Memory B cell (primary cell): ENCODE measurements at regions not wholly inside any gene's neighbourhood (a gene's known extent, or its start where the extent isn't known, plus 50 kb on each side); places are given as distances from the start of the nearest gene placed in this dataset.
A peak's percentile ranks its signal among the peaks of the same experiment; 100 is the strongest.
"Not testable (repeated sequence)": the region's sequence is repeated elsewhere in the genome, so short reads cannot be mapped to it uniquely, and the experiment has no call there.

Source experiments
- ATAC-seq: fragments of 150-1000 bp; cut with Tn5 transposase; 2 replicates; pipeline ENCODE4 v1.10.0; 2021; ENCODE audit warnings: low read depth, mild to moderate bottlenecking, moderate library complexity
- DNase-seq, 2 donors: peaks; one replicate each; pipeline ENCODE4 v3.0.0; 2022; ENCODE audit warnings: low spot score in 2 of 2
- H3K27ac Mint-ChIP-seq: one replicate; pipeline ENCODE4 v1.8.0; 2022; ENCODE audit warnings: mild to moderate bottlenecking, moderate library complexity, mixed read lengths
- H3K27me3 Mint-ChIP-seq: one replicate; pipeline ENCODE4 v1.8.0; 2022; ENCODE audit warnings: mixed read lengths
- H3K36me3 Mint-ChIP-seq: one replicate; pipeline ENCODE4 v1.8.0; 2022; ENCODE audit warnings: mild to moderate bottlenecking, mixed read lengths
- H3K4me1 Mint-ChIP-seq: one replicate; pipeline ENCODE4 v1.8.0; 2022; ENCODE audit warnings: mixed read lengths
- H3K4me3 Mint-ChIP-seq: one replicate; pipeline ENCODE4 v1.8.0; 2022; ENCODE audit warnings: mild to moderate bottlenecking, moderate library complexity, mixed read lengths
- H3K9me3 Mint-ChIP-seq: one replicate; pipeline ENCODE4 v1.8.0; 2022; ENCODE audit warnings: mixed read lengths

DNA sequence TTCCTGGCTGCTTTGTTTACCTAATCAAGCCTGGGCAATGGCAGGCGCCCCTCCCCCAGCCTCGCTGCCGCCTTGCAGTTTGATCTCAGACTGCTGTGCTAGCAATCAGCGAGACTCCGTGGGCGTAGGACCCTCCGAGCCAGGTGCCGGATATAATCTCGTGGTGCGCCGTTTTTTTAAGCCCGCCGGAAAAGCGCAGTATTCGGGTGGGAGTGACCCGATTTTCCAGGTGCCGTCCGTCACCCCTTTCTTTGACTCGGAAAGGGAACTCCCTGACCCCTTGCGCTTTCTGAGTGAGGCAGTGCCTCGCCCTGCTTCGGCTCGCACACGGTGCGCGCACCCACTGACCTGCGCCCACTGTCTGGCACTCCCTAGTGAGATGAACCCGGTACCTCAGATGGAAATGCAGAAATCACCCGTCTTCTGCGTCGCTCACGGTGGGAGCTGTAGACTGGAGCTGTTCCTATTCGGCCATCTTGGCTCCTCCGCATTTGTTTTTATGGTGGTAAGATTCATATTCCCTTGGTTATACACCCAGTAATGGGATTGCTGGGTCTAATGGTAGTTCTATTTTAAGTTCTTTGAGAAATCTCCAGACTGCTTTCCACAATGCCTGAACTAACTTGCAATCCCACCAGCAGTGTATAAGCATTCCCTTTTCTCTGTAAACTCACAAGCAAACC lies 652.1 kb upstream of the LRFN5 start:
- H3K27me3 Mint-ChIP-seq, H3K4me1 Mint-ChIP-seq, DNase-seq, H3K9me3 Mint-ChIP-seq, H3K27ac Mint-ChIP-seq, H3K36me3 Mint-ChIP-seq, ATAC-seq: not testable (repeated sequence)
- peak overlapping the region; percentile 37 for H3K4me3 Mint-ChIP-seq

DNA sequence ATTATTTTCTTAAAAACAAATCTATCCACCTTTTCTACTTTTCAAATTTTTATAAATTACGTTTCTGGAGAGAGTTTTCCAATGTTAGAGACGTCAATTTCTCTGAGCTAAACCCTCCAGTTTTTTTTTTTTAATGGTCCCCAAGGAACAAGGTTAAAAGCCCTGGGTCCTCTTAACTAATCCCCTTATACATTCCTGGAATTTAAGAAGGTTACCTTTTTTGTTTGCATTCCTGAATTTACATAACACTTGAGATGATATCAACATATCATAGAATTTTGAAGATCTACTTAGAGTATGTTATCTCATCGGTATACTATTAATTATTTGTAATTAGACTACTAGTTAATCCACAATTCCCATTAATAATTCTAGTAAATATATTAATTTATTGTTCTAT lies 662.2 kb upstream of the LRFN5 start:
- Mint-ChIP-seq H3K27me3 (no peaks in the 10 kb centered on the region), H3K9me3 (peaks cover 3% of the 10 kb centered on the region), H3K27ac (no peak overlapping the region), H3K36me3 (no peaks in the 10 kb centered on the region), H3K4me3 (no peak overlapping the region), H3K4me1 (no peaks in the 10 kb centered on the region)
- ATAC-seq (no peak), DNase-seq (no peak)

DNA sequence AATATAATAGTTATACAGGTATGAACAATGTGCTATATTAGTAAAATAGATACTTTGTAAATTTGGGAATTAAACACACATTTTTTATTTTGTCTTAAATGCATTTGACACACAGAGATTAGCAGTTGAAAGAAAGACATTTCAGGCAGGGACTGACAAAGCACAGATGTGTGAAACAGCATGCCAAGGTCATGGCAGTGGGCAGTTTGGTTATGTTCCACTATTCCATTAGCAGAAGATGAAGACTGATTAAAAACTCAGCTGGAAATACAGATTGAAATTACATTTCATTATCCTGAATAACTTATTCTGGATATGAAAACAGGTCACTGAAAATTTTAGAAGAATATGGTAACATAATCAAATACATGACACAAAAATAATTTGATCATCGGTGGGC lies 669.8 kb upstream of the LRFN5 start:
- no peak overlapping the region for H3K27ac Mint-ChIP-seq

DNA sequence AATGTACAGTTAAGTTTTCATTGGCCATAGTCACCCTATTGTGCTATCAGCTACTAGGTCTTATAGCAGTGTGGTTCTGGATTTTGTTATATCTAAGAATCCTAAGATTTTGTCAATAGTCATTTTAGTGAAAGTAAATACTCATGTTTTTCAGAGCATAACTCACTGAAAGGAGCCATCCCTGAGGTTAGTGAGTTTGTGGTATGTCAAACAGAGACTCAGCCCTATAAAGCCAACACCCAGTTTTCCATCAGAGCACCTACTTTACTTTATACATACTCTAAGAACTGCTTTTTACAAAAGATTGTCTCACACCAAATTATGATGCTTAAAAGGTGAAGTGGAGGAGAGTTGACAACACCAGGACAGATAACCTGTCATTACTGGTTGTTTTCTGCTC lies 686.3 kb upstream of the LRFN5 start:
- no peak for DNase-seq
- H3K4me1 Mint-ChIP-seq, result no peaks in the 10 kb centered on the region
- no peaks in the 10 kb centered on the region for H3K27me3 Mint-ChIP-seq
- H3K4me3 Mint-ChIP-seq, result no peak overlapping the region
- no peak overlapping the region for H3K27ac Mint-ChIP-seq
- H3K36me3 Mint-ChIP-seq, result no peaks in the 10 kb centered on the region
- H3K9me3 Mint-ChIP-seq, result no peaks in the 10 kb centered on the region
- no peak for ATAC-seq

More for the DNA sequence above, 669.8 kb upstream of the LRFN5 start:
- DNase-seq (no peak), ATAC-seq (no peak)
- H3K36me3 Mint-ChIP-seq, result no peaks in the 10 kb centered on the region
- no peaks in the 10 kb centered on the region for H3K4me1 Mint-ChIP-seq
- no peak overlapping the region for H3K4me3 Mint-ChIP-seq
- H3K9me3 Mint-ChIP-seq, result no peaks in the 10 kb centered on the region
- no peaks in the 10 kb centered on the region for H3K27me3 Mint-ChIP-seq

DNA sequence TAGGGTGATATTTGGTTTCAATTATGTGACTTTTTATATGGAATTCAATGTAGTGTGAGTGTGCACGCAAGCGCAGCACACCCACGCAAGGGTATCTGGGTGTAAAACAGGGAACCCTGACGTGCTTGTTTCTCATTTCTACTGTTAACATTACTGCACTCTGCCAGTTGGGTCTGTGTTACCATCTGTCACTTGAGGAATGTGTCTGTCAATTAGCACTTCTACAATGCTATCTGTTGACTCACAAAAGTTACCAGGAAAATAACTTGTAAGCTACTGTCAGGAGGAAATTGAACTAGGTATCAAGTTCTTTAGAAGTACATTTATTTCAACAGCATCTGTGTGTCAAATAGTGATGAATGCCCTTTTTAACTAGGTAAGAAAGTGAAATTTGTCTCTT lies 695.5 kb upstream of the LRFN5 start:
- DNase-seq, result no peak
- Mint-ChIP-seq H3K4me1 (no peaks in the 10 kb centered on the region), H3K27ac (no peak overlapping the region), H3K27me3 (no peaks in the 10 kb centered on the region), H3K9me3 (no peaks in the 10 kb centered on the region), H3K4me3 (no peak overlapping the region), H3K36me3 (no peaks in the 10 kb centered on the region)
- ATAC-seq, result no peak

DNA sequence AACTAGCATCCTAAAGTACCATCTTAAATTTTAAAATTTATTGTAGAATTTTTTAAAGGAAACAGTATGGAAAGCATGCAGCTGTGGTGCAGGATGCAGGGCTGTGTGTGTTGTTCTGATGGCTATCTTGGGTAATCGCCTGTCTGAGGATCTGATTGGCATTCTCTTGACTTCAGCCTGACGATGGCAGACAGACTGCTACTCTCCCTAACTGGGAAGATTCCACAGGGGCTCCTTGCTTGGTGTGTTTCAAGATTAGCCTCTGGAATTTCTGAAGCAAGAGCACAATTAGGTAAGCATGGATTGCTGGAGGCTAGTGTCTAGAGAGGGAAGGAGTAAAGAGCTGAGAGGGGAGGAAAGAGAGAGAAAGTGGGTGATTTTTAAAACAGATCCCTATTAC lies 696.8 kb upstream of the LRFN5 start:
- H3K9me3 Mint-ChIP-seq, result no peaks in the 10 kb centered on the region
- no peak overlapping the region for H3K4me3 Mint-ChIP-seq
- H3K4me1 Mint-ChIP-seq, result no peaks in the 10 kb centered on the region
- H3K36me3 Mint-ChIP-seq, result no peaks in the 10 kb centered on the region
- ATAC-seq (no peak), DNase-seq (no peak)
- H3K27me3 Mint-ChIP-seq, result no peaks in the 10 kb centered on the region
- no peak overlapping the region for H3K27ac Mint-ChIP-seq

DNA sequence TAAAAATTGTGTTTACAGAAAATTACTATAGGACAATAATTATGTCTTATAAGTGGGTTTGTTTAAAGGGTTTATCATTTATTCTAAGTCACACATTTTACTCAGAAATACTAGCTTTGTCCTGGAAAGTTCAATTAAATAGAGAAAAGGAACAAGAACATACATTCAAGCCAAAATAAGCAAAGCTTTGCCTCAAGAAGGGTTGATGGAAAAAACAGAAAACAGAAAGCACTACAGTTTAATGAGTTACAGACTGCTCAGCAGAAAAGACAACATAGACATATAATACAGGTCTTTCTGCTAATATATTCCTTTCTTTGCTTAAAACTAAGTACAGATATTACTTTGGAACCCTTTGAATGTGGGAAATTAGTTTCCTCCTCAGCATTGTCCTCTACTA lies 703.0 kb upstream of the LRFN5 start:
- Mint-ChIP-seq H3K27ac (no peak overlapping the region), H3K9me3 (peaks cover under 1% of the 10 kb centered on the region), H3K36me3 (no peaks in the 10 kb centered on the region)

DNA sequence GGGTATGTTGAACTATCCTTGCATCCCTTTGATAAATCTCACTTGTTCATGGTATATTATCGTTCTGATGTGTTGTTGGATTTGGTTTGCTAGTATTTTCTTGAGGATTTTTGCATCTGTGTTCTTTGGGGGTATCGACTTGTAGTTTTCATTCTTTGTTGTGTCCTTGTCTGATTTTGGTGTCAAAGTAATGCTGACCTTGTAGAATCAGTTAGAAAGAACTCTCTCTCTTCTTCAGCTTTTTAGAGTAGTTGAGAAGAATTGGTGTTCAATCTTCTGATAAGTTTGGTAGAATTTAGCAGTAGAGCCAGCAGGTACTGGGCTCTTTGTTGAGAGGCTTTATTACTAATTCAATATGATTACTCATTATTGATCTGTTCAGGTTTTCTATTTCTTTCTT lies 707.2 kb upstream of the LRFN5 start:
- H3K27ac Mint-ChIP-seq, result no peak overlapping the region
- no peaks in the 10 kb centered on the region for H3K27me3 Mint-ChIP-seq
- DNase-seq (no peak), ATAC-seq (no peak)
- no peaks in the 10 kb centered on the region for H3K4me1 Mint-ChIP-seq
- H3K36me3 Mint-ChIP-seq, result no peaks in the 10 kb centered on the region
- H3K4me3 Mint-ChIP-seq, result no peak overlapping the region
- H3K9me3 Mint-ChIP-seq, result peaks cover 7% of the 10 kb centered on the region

More for the DNA sequence above, 703.0 kb upstream of the LRFN5 start:
- Mint-ChIP-seq H3K4me1 (no peaks in the 10 kb centered on the region), H3K4me3 (no peak overlapping the region), H3K27me3 (no peaks in the 10 kb centered on the region)
- DNase-seq, result no peak
- no peak for ATAC-seq

DNA sequence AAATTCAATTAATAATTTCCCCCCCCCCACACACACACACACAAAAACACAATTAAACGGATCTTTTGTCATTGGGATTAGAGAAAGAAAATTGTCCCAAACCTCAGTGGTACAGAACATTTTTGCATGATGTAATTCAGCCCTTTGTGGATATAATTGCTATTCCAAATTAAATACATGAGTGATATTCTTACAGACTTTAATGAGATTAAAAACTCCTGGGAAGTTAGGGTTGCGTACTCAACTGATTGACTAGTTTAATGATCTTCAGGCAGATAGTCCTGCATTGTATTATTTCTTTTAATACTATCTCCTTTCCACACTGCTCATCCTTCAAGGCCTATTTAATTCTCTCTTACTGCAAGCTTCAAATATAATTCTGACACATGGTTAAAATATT lies 711.8 kb upstream of the LRFN5 start:
- no peak for ATAC-seq
- Mint-ChIP-seq H3K27me3 (no peaks in the 10 kb centered on the region), H3K36me3 (no peaks in the 10 kb centered on the region), H3K27ac (no peak overlapping the region), H3K4me1 (no peaks in the 10 kb centered on the region), H3K9me3 (peaks cover 7% of the 10 kb centered on the region), H3K4me3 (no peak overlapping the region)
- no peak for DNase-seq

DNA sequence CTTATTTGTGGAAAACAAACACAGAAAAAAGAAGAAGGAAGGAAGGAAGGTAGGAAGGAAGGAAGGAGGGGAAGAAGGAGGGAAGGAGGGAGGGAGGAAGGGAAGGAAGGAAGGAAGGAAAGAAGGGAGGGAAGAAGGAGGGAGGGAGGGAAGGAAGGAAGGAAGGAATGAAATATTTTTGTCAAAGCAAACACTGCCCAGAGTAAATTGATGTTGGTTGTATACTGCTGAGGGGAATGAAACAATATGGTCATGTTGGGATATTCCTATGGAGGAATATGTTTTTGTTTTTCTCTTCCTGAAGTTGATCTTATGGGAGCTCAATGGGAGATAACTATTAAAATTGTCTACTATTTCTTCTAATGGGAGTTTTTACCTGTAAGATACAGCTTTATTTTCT lies 717.5 kb upstream of the LRFN5 start:
- Mint-ChIP-seq H3K4me3 (no peak overlapping the region), H3K4me1 (no peaks in the 10 kb centered on the region), H3K9me3 (no peaks in the 10 kb centered on the region), H3K27ac (no peak overlapping the region), H3K36me3 (no peaks in the 10 kb centered on the region), H3K27me3 (no peaks in the 10 kb centered on the region)
- ATAC-seq (no peak), DNase-seq (no peak)

DNA sequence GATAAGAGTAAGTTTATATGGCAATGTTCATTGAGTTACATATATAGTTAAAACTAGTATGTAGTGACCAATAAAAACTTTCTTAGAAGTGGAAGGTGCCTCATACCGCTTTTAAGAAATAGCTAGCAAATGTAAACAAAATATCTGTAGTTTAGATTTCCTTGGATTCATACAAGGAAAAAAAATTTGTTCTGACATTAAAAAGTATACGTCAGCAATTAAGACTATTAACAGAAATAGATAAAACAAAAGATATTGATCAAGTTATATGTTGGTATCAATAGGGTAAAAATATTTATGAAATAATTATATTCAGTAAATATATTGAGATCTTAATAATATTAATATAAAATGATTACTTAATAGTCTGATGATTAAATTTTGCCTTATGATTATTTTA lies 718.8 kb upstream of the LRFN5 start:
- no peaks in the 10 kb centered on the region for H3K27me3 Mint-ChIP-seq
- no peak overlapping the region for H3K27ac Mint-ChIP-seq
- H3K4me3 Mint-ChIP-seq, result no peak overlapping the region
- DNase-seq (no peak), ATAC-seq (no peak)
- no peaks in the 10 kb centered on the region for H3K4me1 Mint-ChIP-seq
- H3K9me3 Mint-ChIP-seq, result no peaks in the 10 kb centered on the region
- no peaks in the 10 kb centered on the region for H3K36me3 Mint-ChIP-seq

DNA sequence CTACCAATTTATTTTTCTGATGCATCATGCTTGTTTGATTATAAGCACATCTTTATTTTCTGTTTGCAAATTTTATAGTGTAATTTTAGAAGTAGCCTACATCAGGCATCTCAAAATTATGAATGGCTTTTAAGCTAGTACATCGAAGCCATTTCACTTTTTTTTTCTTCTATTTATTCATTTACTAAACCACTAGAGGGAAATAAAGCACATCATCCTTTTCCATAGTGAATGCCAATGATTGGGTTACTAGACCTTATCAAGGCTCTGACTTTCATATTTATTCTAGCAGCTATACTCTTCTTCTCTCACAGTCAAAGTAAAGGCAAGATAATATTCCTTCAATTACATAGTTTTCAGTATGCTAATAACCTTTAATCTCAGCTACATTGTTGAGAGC lies 736.4 kb upstream of the LRFN5 start:
- Mint-ChIP-seq H3K4me1 (no peaks in the 10 kb centered on the region), H3K4me3 (no peak overlapping the region), H3K9me3 (peaks cover 2% of the 10 kb centered on the region), H3K27ac (no peak overlapping the region), H3K27me3 (no peaks in the 10 kb centered on the region), H3K36me3 (no peaks in the 10 kb centered on the region)
- DNase-seq (no peak), ATAC-seq (no peak)

DNA sequence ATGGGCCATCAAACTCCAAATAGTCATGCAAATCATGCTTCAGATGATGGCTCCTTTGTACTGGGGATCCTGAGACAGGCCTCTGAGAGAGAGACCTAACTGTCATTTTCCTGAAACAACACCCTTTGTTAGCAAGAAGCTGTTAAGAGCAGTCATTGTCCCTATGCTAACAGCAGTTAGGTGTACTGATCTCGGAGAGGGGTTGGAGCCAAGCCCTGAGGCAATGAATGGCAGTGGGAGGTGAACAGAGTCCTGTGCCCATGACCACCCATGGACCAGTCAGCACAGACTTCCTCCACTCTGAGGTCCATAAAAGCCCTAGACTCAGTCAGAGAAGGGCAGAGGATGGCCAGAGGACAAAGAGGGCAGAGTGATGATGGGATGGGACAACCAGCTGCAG lies 747.6 kb upstream of the LRFN5 start:
- Mint-ChIP-seq H3K27me3 (no peaks in the 10 kb centered on the region), H3K4me1 (no peaks in the 10 kb centered on the region), H3K27ac (no peak overlapping the region), H3K4me3 (no peak overlapping the region), H3K9me3 (peaks cover 7% of the 10 kb centered on the region), H3K36me3 (no peaks in the 10 kb centered on the region)
- DNase-seq (no peak), ATAC-seq (no peak)

DNA sequence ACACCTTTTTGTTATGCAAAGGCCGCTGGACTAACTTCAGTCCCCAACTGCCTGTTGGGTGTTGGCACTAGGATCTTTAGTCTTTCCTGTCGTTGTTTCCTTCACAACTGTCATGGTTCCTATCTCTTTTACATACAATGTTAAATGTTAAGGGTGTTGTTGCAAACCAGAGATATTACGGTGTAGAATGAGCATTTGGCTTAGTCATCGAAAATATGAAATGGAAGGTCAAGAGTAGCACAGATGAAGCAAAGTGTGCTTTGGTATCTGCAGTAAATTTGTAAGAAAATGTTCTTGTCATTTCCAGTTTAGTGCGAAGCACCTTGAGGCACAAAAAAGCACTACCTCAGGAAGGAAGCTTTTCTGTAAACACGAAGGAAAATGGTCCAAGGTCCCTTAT lies 751.3 kb upstream of the LRFN5 start:
- no peaks in the 10 kb centered on the region for H3K36me3 Mint-ChIP-seq
- H3K9me3 Mint-ChIP-seq, result peaks cover 4% of the 10 kb centered on the region
- H3K27me3 Mint-ChIP-seq, result no peaks in the 10 kb centered on the region
- no peak for DNase-seq
- ATAC-seq, result no peak
- H3K4me3 Mint-ChIP-seq, result no peak overlapping the region
- no peak overlapping the region for H3K27ac Mint-ChIP-seq
- no peaks in the 10 kb centered on the region for H3K4me1 Mint-ChIP-seq

DNA sequence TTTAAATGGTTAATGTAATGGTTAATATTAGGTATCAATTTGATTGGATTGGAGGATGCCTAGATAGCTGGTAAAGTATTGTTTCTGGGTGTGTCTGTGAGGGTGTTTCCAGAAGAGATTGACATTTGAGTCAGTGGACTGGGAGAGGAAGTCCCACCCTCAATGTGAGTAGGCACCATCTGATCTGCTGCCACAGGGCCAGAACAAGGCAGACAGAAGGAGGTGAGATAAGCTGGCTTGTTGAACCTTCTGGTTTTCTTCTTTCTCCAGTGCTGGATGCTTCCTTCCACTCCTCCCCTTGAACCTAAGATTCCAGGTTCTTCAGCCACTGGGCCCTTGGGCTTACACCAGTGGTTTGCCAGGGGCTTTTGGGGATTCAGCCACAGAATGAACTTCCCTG lies 756.5 kb upstream of the LRFN5 start:
- no peak overlapping the region for H3K4me3 Mint-ChIP-seq
- DNase-seq, result no peak

More for the DNA sequence above, 756.5 kb upstream of the LRFN5 start:
- H3K27me3 Mint-ChIP-seq, result no peaks in the 10 kb centered on the region
- no peak overlapping the region for H3K27ac Mint-ChIP-seq
- no peaks in the 10 kb centered on the region for H3K9me3 Mint-ChIP-seq
- ATAC-seq, result no peak
- no peaks in the 10 kb centered on the region for H3K4me1 Mint-ChIP-seq
- no peaks in the 10 kb centered on the region for H3K36me3 Mint-ChIP-seq
